8988T (cell line): ENCODE measurements at regions not wholly inside any gene's neighbourhood (a gene's known extent, or its start where the extent isn't known, plus 50 kb on each side); places are given as distances from the start of the nearest gene placed in this dataset.

Experiments
- DNase-seq: peaks from one replicate; pipeline ENCODE4 v3.0.0; 2011

DNA sequence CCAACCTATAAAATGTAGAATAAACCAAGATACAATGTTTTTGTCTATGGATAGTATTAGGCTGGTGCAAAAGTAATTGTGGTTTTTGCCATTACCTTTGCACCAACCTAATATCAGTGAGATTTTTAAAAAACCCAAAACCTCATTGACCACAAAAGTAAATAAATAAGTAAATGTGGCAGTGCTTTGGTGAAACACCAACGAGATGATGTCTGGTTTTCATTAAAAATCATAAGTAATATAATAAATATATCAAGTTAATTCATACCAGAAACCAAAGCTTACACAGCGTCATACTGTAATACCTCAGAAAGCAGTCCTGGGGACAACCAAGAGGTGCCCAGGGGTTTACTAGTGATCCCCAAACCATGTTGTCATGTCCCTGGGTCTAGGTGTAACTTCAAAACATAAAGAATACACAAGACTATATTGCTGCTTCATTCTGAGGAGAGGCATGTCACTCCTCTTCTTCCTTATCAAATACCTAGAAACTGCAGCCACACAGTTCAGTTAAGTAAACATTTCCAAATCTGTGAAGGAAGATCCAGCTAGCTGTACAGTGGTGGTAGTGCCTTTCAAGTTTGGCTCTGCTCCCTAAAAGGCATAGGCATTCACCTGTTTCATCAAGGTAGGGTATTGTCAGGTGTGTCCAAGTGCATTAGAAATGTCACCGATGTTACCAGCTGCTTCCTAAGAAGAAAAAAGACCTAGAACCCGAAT is 51.6 kb upstream of the ZC3H11B start:
- no peak for DNase-seq
